ENCODE measurements at regions not wholly inside any gene's neighbourhood (a gene's known extent, or its start where the extent isn't known, plus 50 kb on each side); places are given as distances from the start of the nearest gene placed in this dataset.
"Not testable (repeated sequence)": the region's sequence is repeated elsewhere in the genome, so short reads cannot be mapped to it uniquely, and the experiment has no call there.

DNA sequence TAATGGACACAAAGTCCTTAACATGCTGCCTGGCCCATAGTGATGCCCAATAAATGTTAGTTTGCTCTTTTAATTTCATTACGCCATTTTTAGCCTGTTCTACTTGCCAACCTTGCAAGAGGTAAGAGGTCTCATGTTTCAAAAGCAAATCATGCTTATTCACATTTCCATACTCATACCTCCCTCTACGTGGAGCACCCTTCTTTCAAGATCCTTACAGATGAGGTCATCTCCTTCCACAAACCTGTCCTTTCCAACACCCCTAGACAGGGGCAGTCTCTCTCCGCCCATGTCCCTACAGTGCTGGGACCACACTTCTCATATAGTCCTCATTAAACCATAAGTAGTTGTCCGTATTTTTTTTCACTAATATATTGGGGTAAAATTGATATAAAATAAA is 271.3 kb downstream of the FGFR2 start:
- ATAC-seq: no peak
- DNase-seq: no peak

GRCh38 chr10:121327727-121328126 is 270.5 kb downstream of the FGFR2 start:
- ATAC-seq (no peak), DNase-seq (no peak)
- intact Hi-C loops (cut with micrococcal nuclease): no loop called here

More for the DNA sequence above, 271.3 kb downstream of the FGFR2 start:
- intact Hi-C loops (cut with micrococcal nuclease): no loop called here

DNA sequence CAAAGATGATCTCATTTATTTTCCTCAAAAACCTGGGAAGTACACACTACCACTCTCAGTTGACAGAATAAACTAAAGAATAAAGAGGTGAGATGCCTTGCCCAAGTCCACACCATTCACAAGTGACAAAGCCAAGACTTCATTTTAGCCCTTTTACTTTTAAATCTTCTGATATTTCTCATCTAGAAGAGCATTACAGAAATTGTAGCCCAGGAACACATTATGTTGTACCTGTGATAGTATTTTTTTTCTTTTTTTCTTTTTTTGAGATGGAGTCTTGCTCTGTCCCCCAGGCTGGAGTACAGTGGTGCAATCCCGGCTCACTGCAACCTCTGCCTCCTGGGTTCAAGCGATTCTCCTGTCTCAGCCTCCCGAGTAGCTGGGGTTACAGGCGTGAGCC is 268.6 kb downstream of the FGFR2 start:
- DNase-seq; ATAC-seq; intact Hi-C loops (cut with micrococcal nuclease): not testable (repeated sequence)

- intact Hi-C loops (cut with micrococcal nuclease): no loop called here
- ATAC-seq (no peak), DNase-seq (no peak)
Observed at GRCh38 chr10:121330563-121330962, 267.7 kb downstream of the FGFR2 start.

- intact Hi-C loops (cut with micrococcal nuclease): no loop called here
- no peak for ATAC-seq
- DNase-seq: no peak
Observed at GRCh38 chr10:121332353-121332752, 265.9 kb downstream of the FGFR2 start.

- ATAC-seq (no peak), DNase-seq (no peak)
- intact Hi-C loops (cut with micrococcal nuclease): no loop called here
Observed at GRCh38 chr10:121332829-121333765, 265.1 kb downstream of the FGFR2 start.

GRCh38 chr10:121335386-121335925 is 262.8 kb downstream of the FGFR2 start:
- ATAC-seq (no peak), DNase-seq (no peak)
- intact Hi-C loops (cut with micrococcal nuclease): no loop called here

DNA sequence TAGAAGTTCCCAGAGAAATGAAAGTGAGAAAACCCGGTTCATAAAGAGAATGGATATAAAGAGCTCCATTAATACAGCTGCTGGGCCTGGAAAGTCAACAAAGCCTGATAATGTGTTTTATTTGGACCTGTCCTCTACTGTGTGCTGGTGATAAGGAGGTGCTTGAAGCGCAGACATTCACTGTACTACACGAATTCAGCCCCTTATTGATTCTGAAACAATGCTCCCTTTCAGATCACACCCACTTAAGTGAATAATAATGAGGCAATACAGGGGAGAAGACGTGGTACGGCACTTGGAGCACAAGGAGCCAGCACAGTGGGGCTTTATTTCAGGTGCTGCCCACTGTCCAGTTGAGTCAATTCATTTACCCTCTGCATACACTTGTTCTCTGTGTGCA is 260.8 kb downstream of the FGFR2 start:
- intact Hi-C loops (cut with micrococcal nuclease): no loop called here
- ATAC-seq: peak; percentile 72
- DNase-seq: no peak

DNA sequence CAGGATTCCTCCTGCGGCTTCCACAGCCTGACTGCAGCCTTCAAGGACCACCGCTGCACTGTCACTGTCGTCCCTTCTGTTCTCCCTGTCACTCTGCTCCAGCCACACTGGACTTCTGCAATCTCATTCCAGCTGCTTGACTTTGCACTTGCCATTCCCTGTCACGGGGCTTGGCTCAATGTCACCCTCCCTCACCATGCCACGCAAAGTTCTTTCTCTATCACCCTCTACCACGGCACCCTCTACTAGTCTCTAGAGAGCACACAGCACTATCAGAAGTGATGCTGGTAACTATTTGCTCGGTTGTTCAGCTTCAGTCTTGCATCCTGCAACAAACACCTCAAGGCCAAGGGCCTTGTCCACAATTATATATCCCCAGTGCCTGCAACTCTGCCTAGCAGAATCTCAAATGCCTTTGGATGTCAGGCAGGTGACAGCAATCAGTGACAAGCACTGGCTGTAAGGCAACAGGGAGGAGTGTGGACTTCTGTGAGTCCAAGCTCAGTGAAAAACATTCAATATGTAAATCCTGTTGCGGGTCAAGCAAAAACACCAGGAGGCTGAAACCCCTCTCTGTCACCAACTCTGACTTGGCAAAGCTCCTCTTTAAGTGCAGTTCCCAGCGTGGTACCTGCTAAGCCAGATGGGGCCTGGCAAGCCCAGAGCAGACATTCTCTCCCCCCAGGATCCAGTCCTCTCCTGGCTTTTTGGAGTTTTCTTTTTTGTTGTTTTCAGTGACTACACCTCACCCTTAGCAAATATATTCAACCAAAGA is 259.9 kb downstream of the FGFR2 start:
- no peak for DNase-seq
- peak; percentile 54 for ATAC-seq
- intact Hi-C loops (cut with micrococcal nuclease): no loop called here

GRCh38 chr10:121339114-121339513 is 259.1 kb downstream of the FGFR2 start:
- no peak for ATAC-seq
- intact Hi-C loops (cut with micrococcal nuclease): no loop called here
- no peak for DNase-seq

- intact Hi-C loops (cut with micrococcal nuclease): no loop called here
- DNase-seq (no peak), ATAC-seq (no peak)
Observed at GRCh38 chr10:121340271-121340831, 257.9 kb downstream of the FGFR2 start.

DNA sequence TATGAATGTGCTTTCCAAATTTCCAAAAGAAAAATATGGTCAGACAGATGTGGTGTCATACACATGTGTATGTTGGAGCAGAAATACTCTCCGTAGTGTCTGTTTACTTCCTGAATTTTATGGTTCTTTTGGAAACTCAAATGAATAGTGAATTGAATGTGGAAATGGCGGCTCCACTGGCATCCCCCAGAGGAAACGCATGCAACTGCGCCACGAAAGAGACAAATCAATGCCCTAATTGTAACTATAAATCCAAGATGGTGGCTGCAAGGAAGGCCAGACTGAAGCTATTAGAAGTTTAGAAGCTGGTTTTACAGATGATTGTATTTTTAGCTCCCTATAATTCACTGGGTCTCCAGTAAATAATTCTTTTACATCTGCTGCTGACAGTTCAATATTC is 246.7 kb downstream of the FGFR2 start:
- ATAC-seq: no peak
- DNase-seq: no peak
- intact Hi-C loops (cut with micrococcal nuclease): no loop called here

DNA sequence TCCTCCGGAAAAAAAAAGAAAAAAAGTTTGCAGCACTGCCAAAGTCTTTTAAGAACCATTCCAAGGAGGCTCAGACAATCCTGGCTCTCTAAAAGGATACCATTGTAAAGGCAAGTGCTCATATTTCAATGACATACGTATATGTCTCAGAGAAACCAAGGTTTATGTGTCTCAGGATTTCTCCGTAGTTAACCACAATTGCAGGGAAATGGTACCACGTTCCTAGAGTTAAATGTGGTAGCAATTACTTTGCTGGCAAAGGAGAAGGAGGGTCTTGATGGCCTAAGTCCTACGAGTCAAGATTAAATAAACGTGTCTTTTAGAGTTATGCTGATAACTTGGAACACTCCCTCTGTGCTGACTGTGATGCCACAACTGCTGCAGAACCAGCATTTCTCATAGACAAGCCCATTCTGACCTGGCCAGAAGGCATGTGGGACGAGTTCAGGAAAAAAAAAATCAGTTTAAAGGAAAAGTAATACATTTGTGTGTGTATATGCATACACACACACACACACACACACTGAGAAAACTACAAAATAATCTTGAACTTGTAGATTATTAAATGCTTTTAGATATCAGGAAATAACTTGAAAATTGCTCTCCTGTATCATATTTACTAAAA is 245.9 kb downstream of the FGFR2 start:
- no peak for DNase-seq
- no peak for ATAC-seq
- intact Hi-C loops (cut with micrococcal nuclease): no loop called here

- intact Hi-C loops (cut with micrococcal nuclease): no loop called here
- DNase-seq: no peak
- ATAC-seq: no peak
Observed at GRCh38 chr10:121355161-121355560, 243.1 kb downstream of the FGFR2 start.

- no peak for DNase-seq
- no peak for ATAC-seq
- intact Hi-C loops (cut with micrococcal nuclease): no loop called here
Observed at GRCh38 chr10:121356183-121356582, 242.1 kb downstream of the FGFR2 start.

DNA sequence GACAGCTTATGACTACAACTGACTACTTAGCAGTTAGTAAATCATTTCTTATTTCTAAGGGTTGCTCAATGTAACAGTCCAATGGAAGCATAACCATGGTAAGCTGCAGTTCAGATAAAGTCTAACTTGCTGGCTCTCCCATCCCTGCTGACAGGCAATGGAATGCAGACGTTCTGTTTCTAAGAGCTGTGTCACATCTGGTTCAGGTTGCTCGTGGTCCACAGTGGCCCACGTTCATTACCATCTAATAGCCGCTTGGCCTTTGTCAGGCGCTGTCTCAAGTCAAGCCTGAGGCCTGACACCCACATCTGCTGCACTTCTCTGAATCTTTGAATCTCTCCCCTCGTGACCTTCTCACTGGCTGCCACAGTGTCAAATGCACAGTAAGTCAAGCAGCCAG is 240.8 kb downstream of the FGFR2 start:
- intact Hi-C loops (cut with micrococcal nuclease): no loop called here

DNA sequence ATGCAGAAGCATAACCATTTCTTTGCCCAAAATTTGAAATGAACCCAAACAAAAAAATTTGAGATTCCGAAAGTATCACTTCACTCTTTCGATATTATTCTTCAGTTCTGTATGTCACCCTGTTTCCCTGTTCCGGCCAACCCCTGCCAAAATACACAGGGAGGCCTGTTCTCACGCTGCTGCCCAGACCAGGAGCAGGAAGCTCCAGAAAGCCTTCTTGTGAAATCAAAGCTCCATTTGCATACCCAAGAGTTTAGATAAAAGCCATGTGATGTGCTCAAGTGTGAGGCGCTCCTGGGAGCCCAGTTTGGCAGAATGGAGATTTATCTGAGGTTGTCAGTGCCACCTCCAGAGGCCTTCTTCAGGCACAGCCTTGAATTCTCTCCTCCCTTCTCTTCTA is 236.2 kb downstream of the FGFR2 start:
- ATAC-seq (no peak), DNase-seq (no peak)
- intact Hi-C loops (cut with micrococcal nuclease): no loop called here

More for the DNA sequence above, 240.8 kb downstream of the FGFR2 start:
- ATAC-seq (no peak), DNase-seq (no peak)

- DNase-seq (no peak), ATAC-seq (no peak)
- intact Hi-C loops (cut with micrococcal nuclease): no loop called here
Observed at GRCh38 chr10:121365566-121365965, 232.7 kb downstream of the FGFR2 start.

DNA sequence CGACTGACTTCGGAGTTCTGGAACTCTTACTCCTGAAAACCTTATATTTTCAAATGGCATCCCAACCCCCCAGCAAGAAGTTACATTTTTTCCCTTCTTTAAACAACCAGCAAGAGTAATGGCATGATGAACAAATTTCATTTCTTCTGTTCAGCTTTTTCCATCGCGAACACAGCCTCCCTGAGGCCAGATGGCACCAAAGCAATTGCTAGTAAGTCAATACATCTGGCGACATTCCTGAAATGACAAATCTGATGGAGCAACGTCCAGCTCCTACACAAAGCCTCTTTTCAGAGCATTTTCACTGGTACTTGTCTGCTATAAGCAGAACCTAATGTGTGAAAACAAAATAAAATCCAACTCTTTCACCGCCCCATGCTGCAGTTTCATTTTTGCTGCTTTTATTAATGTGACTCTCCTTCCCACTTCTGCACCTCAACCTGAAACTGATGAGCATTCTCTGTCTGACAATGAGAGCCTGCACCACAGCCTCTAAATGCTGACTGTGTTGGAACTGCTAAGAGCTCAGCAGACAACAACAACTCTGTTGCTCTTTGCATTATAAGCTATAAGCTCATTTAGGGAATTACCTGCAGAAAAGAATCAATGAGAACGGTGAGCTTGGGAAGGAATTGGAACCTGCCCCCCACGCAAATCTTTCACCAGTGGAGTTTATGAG is 229.8 kb downstream of the FGFR2 start:
- DNase-seq (no peak), ATAC-seq (no peak)
- intact Hi-C loops (cut with micrococcal nuclease): no loop called here
